Astrocyte of the spinal cord (primary cell): ENCODE measurements at regions not wholly inside any gene's neighbourhood (a gene's known extent, or its start where the extent isn't known, plus 50 kb on each side); places are given as distances from the start of the nearest gene placed in this dataset.

ENCODE experiments used
- DNase-seq: peaks from one replicate; pipeline ENCODE4 v3.0.0; 2011; ENCODE audit warnings: low read depth, low spot score
- H3K4me3 ChIP-seq: 2 replicates; pipeline ENCODE4 v1.5.1; 2011; ENCODE audit warnings: low read depth, mild to moderate bottlenecking, low read length, moderate library complexity
- CTCF ChIP-seq: IDR thresholded peaks from 2 replicates; pipeline ENCODE4 v1.5.1; 2012; ENCODE audit warnings: low read depth, mild to moderate bottlenecking, low read length, inconsistent platforms
- in situ Hi-C: cut with HindIII; loops from 2 replicates; pipeline ENCODE4 v1.10.0; 2017; ENCODE audit warnings: low sequenced_read_pairs

- in situ Hi-C loops, result no loop called here
- no peak for DNase-seq
- H3K4me3 ChIP-seq, result no peak overlapping the region
- no peak for TF ChIP-seq CTCF
Measured at GRCh38 chr3:132912416-132912753, 125.8 kb upstream of the TMEM108 start.

- TF ChIP-seq CTCF, result no peak
- no peak overlapping the region for H3K4me3 ChIP-seq
- in situ Hi-C loops, result no loop called here
- peak; percentile 27 for DNase-seq
Measured at GRCh38 chr3:132911741-132912415, 126.3 kb upstream of the TMEM108 start.

- TF ChIP-seq CTCF, result no peak
- DNase-seq, result no peak
- in situ Hi-C loops, result no loop called here
- no peak overlapping the region for H3K4me3 ChIP-seq
Measured at GRCh38 chr3:132907293-132907692, 130.9 kb upstream of the TMEM108 start.

- in situ Hi-C loops, result no loop called here
- DNase-seq, result no peak
- no peak for TF ChIP-seq CTCF
- no peak overlapping the region for H3K4me3 ChIP-seq
Measured at GRCh38 chr3:132900481-132900880, 137.7 kb upstream of the TMEM108 start.

GRCh38 chr3:132898141-132898540 is 140.1 kb upstream of the TMEM108 start:
- TF ChIP-seq CTCF, result no peak
- H3K4me3 ChIP-seq, result no peak overlapping the region
- DNase-seq, result no peak
- in situ Hi-C loops, result no loop called here

- in situ Hi-C loops, result no loop called here
- DNase-seq, result no peak
- no peak for TF ChIP-seq CTCF
- H3K4me3 ChIP-seq, result no peak overlapping the region
Measured at GRCh38 chr3:132892956-132893355, 145.2 kb upstream of the TMEM108 start.
